Gastrocnemius medialis (tissue), 4 donors: ENCODE measurements at regions not wholly inside any gene's neighbourhood (a gene's known extent, or its start where the extent isn't known, plus 50 kb on each side); places are given as distances from the start of the nearest gene placed in this dataset.

Experiments used
- POLR2A ChIP-seq, 2 donors: fragments of 450-650 bp; IDR thresholded peaks; one replicate each; pipeline ENCODE4 v1.6.1; 2017; ENCODE audit warnings: antibody characterized with exemption in 2 of 2, mild to moderate bottlenecking in 2 of 2, moderate library complexity in 2 of 2
- TF ChIP-seq, protein P1 (sequence below), 5 experiments: fragments of 450-650 bp in 3 of 5; fragments of 200-600 bp in 2 of 5; sonication (generic) in 2 of 5; IDR thresholded peaks in 4 of 5; conservative IDR thresholded peaks in 1 of 5; 1 replicate in 4 of 5; 2 replicates in 1 of 5; pipeline ENCODE4 v1.5.1; 2016 to 2019; ENCODE audit warnings: antibody characterized with exemption in 5 of 5, mild to moderate bottlenecking in 3 of 5, moderate library complexity in 3 of 5

DNA sequence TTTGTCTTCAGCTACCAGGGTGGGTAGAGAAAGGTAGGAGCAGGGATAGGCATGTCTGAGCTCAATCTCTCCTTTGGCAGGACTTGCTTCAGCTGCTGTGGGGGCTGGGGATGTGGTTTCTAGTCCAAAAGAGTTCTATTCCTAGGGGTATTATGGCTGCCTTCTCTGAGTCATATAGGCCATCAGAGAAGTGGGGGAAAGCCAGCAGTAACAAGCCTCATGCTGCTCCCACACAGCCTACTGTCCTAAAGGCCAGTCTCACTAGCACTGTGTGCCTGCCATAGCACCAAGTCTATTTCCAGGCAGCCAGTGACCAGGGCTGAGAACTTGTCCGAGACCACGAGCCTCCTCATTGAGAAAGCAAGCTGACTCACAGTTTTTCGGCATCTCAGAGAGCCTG is 270.6 kb downstream of the DCAF12L2 start:
- TF ChIP-seq, protein P1, sequence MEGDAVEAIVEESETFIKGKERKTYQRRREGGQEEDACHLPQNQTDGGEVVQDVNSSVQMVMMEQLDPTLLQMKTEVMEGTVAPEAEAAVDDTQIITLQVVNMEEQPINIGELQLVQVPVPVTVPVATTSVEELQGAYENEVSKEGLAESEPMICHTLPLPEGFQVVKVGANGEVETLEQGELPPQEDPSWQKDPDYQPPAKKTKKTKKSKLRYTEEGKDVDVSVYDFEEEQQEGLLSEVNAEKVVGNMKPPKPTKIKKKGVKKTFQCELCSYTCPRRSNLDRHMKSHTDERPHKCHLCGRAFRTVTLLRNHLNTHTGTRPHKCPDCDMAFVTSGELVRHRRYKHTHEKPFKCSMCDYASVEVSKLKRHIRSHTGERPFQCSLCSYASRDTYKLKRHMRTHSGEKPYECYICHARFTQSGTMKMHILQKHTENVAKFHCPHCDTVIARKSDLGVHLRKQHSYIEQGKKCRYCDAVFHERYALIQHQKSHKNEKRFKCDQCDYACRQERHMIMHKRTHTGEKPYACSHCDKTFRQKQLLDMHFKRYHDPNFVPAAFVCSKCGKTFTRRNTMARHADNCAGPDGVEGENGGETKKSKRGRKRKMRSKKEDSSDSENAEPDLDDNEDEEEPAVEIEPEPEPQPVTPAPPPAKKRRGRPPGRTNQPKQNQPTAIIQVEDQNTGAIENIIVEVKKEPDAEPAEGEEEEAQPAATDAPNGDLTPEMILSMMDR (IDR thresholded peaks at IDR 0.05 in 4 of 5, conservative IDR thresholded peaks at IDR 0.05 in 1 of 5) = no peak
- TF ChIP-seq POLR2A (IDR thresholded peaks at IDR 0.05) = no peak
